ENCODE measurements at regions not wholly inside any gene's neighbourhood (a gene's known extent, or its start where the extent isn't known, plus 50 kb on each side); places are given as distances from the start of the nearest gene placed in this dataset.
A peak's percentile ranks its signal among the peaks of the same experiment; 100 is the strongest.

GRCh38 chr2:15049096-15049993, 416.8 kb downstream of the LRATD1 start:
- DNase-seq, result peak; percentile 75

GRCh38 chr2:15050483-15050882, 418.0 kb downstream of the LRATD1 start:
- DNase-seq, result peak; percentile 97

DNA sequence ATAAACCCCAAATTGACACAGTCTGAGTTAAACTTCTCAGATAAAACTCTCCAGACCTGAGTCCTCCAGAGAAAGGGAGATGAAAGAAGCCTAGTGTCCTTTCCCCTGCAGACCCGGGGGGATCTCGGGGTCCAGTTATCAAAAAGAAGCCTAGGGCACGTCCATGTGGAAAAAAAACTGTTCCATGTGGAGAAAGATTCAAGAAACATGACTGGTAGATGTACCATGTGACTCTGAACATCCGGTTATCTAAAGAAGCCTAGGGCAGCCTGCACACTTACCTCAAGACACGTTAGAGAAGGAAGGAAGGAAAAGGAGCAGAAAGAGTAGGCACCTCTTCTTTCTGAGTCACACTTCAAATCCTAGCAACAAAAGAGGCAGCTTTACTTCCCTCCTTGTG, 421.0 kb downstream of the LRATD1 start:
- DNase-seq, result no peak

DNA sequence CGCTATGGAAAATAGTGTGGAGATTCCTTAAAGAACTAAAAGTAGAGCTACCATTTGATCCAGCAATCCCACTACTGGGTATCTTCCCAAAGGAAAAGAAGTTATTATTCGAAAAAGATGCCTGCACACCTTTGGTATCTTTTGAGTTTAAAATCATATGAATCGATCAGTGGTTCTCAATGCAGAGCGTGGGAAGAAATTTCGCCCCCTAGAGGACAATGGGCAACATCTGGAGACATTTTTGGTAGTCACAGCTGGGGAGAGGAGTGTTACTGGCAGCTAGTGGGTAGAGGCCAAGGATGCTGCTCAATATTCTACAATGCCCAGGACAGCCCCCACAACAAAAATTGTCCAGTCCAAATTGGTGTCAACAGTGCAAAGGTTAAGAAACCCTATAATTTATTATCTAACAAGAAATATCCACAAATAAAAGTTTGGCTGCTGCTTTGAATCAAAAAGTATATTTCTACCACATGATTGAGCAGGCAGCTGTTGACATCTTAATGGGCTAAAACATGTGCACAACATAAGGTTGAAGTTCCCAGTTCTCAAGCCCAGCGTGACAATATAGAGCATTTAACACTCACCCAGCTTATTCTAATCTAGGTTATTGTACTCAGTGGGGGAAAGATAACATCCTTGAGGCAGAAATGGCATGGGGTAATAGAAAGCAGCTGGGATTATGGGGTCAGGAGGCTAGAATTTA, 425.7 kb downstream of the LRATD1 start:
- no peak for DNase-seq

- DNase-seq, result no peak
These were observed 426.2 kb downstream of the LRATD1 start for GRCh38 chr2:15058721-15059157.

DNA sequence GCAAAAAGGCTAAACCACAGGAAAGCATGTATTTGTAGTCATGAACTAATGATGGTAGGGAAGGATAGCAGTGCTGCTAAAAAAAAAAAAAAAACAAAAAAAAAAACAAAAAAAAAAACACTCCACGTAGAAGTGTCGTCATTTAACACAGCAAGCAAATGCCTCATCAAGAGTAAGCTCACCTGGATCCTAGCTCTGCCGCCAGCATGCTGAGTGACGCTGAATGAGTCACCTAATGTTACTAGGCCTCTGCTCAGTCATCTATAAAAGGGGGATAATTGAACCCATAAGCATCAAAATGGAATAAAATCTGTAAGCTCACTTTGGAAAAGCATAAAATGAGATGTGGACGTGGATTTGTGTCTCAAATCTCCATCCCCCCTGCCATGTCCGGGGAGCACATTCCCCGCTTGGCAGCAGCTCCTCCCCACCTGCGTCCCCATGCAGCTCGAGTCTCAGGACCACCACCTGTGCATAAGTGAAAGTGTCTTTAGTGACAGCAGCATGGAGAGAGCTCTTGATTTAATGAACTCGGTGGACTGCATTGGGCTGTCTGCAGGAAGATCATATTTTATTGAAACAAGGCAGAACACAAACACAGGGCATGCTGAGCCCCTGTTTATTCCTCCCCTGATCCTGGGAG, 427.5 kb downstream of the LRATD1 start:
- peak; percentile 75 for DNase-seq

DNA sequence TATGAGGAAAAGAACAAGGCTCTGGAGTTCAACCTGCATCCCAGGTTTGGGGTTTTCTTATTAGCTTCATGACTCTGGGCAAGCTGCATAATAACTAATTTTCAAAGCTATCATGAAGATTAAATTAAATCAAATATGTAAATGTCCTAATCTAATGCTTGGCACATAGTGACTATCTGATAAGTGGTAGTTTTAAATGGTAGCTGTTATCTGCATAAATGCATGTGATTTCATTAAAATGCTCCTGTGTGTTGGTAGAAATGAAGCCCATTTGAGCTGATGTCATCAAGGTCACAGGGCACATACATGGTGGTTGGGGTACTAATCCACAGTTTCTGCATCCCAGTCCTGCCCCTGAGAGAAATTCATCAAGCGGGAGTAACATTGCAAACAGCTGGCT, 428.8 kb downstream of the LRATD1 start:
- DNase-seq, result no peak

DNA sequence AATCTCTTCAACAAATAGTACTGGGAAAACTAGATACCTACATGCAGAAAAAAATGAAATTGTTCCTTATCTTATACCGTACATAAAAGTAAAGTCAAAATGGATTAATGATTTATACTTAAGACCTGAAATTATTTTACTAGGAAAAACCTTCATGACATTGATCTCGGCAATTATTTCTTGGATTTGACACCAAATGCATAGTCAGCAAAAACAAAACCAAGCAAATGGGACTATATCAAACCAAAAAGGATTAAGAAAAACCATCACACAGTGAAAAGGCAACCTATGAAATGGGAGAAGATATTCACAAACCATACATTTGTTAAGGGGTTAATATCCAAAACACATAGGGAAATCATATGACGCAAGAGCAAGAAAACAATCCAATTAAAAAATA, 433.6 kb downstream of the LRATD1 start:
- DNase-seq, result no peak

- no peak for DNase-seq
These were observed 436.6 kb downstream of the LRATD1 start for GRCh38 chr2:15069149-15069548.

GRCh38 chr2:15072836-15073235, 440.3 kb downstream of the LRATD1 start:
- no peak for DNase-seq

- DNase-seq, result no peak
These were observed 441.1 kb downstream of the LRATD1 start for GRCh38 chr2:15073664-15074063.

DNA sequence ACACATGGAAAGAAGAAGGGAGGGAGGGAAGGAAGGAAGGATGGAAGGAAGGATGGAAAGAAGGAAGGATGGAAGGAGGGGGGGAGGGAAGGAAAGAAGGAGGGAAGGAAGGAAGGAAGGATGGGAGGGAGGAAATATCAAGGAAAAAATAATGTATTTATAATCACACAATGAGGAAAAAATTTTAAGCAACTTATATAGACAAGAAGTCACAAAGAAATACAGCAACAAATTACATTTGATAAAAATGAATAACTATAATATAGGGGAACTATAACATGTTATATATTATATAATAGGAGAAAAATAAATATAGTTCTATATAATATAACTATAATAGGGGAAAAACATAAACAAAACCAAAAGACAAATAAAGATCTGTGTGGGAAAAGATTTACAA, 441.8 kb downstream of the LRATD1 start:
- no peak for DNase-seq

DNA sequence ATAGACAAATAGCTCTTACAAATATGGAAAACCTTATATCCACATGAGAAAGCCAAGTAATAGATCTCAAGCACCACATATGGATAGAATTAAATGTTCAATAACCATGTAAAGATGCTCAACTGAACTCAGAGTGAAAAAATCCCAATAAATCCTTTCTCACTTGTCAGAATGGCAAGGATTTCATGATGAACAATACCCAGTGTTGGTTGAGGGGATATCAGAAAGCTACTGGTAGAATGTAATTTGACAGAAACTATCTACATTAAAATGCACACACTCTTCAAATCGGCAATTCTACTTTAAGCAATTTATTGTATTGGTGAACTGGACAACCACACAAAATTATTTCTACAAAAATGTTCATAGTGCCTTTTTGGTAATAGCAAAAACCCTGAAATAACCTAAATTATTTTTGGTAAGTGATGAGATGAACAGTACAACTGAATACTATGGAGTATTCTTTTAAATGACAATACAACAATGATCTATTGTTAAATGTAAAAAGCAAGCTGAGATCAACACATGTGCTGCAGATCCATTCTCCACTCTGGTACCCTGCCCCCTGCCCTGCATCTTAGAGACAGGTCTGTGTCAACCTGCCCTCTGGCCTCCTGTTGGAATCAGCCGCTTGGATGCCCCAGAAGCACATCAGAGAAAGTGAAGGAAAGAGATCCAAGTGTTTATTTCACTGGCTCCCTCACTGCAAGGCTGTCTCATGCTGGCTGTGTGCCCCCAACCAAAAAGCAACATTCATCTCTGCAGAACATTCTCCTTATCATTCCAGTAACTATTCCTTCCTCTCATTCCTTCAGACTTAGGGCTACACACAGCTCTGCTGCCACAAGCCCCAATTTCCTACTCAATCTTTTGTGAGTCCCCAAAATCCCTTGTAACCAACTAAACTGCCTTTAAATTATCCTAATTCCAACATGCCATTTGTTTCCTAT, 442.5 kb downstream of the LRATD1 start:
- no peak for DNase-seq

- DNase-seq, result no peak
These were observed 444.2 kb downstream of the LRATD1 start for GRCh38 chr2:15076668-15077067.

GRCh38 chr2:15081356-15081755, 448.8 kb downstream of the LRATD1 start:
- DNase-seq, result no peak

DNA sequence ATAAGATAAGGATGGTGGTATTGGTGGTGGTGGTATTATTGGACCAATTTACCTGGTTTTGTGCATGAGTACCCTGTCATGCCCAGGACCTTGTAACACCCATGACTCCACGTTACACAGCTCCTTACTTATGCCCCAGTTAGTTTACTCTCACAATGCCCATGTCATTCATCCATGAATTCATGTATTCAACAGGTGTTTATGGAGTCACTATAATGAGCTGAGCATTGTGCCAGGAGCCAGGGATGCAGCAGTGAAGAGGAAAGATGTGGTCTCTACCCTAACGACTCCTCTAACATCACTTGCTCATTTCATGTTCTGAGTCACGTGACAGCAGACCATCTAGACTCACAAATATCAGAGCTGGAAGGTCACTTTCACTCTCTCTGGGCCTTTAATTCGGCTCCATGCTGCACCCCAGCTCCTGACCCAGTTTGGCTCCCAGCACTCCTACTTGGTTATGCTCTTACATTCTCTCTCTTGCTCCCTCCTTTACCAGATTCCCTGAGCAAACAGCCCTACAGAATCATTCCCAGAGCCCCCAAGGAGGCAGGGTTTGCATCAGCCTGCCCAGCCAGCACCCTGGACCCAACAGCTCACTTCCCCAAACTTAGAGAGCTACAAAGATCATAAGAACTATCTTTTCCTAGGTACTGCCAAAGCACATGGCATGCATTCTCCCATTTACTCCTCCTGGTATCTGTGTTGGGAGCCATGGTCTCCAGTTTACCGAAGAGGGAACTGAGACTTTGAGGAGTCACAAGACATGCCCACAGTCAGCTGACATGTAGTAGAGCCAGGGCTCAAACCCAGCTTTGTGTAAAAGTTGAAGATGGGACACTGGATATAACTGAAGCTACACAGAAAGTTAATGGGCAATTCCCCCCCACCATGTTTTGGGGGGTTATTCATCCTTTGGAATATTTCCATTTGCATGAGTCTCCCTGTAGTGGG, 449.9 kb downstream of the LRATD1 start:
- DNase-seq, result no peak

DNA sequence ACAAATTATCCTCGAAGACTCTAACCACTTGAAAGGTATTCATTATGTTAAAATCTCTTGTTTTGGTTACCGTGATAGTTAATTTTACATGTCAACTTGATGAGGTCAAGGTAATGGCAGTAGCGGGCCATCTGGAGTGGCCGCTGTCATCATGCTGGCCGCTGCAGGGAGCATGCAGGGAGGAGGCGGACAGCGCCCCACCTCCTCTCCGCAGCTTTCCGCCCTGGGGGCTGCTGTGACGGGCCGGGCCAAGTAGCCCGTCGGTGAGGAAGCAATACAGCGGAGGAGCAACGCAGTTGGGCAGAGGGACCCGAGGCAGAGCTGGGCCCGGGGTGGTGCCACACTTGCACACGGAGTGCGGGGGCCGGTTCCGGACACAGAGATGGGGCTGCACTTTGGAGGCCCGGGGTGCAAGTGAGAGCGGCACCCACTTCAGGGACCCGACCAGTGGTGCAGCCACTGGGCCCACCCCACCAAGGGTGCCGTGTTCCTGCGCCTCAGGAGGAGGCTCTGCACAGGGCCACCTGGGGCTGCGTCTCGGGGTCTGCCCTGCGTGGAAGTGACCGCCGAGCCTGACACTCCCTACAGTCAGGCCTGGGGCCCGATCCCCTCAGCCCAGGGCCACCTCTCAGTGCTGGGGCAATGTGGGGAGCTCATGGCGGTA, 452.4 kb downstream of the LRATD1 start:
- DNase-seq, result no peak

DNA sequence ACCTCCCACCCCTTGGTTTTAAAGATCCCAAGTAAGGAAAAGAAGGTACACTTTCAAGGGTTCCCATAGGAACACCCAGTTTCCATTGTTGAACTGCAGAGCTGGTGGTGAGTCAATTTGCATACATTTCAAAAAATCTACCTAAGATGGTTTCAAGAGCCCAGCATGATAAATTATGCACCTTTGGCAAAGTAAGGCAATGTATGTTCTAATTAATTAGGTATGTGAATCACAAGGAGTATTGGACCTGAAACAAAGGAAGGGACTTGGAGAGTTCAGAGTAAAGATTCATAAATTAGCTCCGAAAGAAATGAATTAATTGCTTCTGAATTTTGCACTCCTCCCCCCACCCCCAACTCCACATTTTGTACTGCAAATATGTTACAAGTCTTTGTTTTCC, 459.7 kb downstream of the LRATD1 start:
- DNase-seq, result no peak

GRCh38 chr2:15092691-15093090, 460.2 kb downstream of the LRATD1 start:
- no peak for DNase-seq

- DNase-seq, result no peak
These were observed 461.6 kb downstream of the LRATD1 start for GRCh38 chr2:15094161-15094560.

DNA sequence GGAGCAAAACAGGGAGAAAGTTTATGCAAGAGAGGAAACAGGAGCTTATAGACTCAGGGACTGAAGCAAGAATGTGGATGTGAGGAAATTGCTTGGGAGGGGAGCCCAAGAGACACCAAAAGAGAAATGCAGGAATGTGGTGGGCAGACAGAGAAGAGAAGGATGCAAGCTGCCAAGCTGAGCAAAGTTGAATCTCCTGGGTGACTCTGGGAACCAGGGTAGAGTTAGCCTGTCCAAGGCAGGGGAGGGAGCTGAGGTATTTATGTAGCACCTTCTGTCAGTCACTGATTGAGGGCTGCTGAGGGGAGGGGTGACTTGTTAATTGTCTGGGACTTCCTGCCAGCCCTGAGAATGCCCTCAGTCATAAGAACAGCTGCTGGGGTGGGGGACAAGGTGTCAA, 464.3 kb downstream of the NBAS start:
- no peak for DNase-seq
